Fibroblast of lung (primary cell): ENCODE measurements at regions not wholly inside any gene's neighbourhood (a gene's known extent, or its start where the extent isn't known, plus 50 kb on each side); places are given as distances from the start of the nearest gene placed in this dataset.

Experiments used
- DNase-seq, 2 donors: peaks; one replicate each; pipeline versions ENCODE4 v3.0.0 to v3.0.0-alpha.2; 2010; ENCODE audit warnings: low read depth in 2 of 2
- H2AFZ ChIP-seq: 2 replicates; pipeline ENCODE4 v1.5.1; 2012; ENCODE audit warnings: low read length, control low read depth, inconsistent platforms
- H3K27ac ChIP-seq: 2 replicates; pipeline ENCODE4 v1.5.1; 2011; ENCODE audit warnings: low read length, control low read depth; ENCODE audit not compliant: insufficient read depth
- H3K27me3 ChIP-seq: 2 replicates; pipeline ENCODE4 v1.5.1; 2011; ENCODE audit warnings: mild to moderate bottlenecking, low read length; ENCODE audit not compliant: control insufficient read depth, insufficient read depth
- H3K36me3 ChIP-seq: 2 replicates; pipeline ENCODE4 v1.5.1; 2011; ENCODE audit warnings: low read length; ENCODE audit not compliant: control insufficient read depth, insufficient read depth
- H3K4me1 ChIP-seq: 2 replicates; pipeline ENCODE4 v1.5.1; 2011; ENCODE audit warnings: low read length; ENCODE audit not compliant: control insufficient read depth, insufficient read depth; ENCODE audit errors: extremely low read depth
- H3K4me2 ChIP-seq: 2 replicates; pipeline ENCODE4 v1.5.1; 2011; ENCODE audit warnings: low read length, control low read depth; ENCODE audit not compliant: insufficient read depth; ENCODE audit errors: extremely low read depth
- H3K4me3 ChIP-seq, 4 experiments: fragments of 200-600 bp in 1 of 4; sonication (generic) in 1 of 4; replicated peaks in 1 of 4; 2 replicates each; pipeline ENCODE4 v1.5.1; 2011 to 2016; ENCODE audit warnings: low read length in 4 of 4, low read depth in 3 of 4, mild to moderate bottlenecking in 3 of 4, control low read depth in 2 of 4, inconsistent platforms in 1 of 4, mixed read lengths in 1 of 4; ENCODE audit not compliant: insufficient read depth in 1 of 4; ENCODE audit errors: control extremely low read depth in 1 of 4
- H3K79me2 ChIP-seq: 2 replicates; pipeline ENCODE4 v1.5.1; 2012; ENCODE audit warnings: mild to moderate bottlenecking, low read length, inconsistent platforms; ENCODE audit not compliant: control insufficient read depth, insufficient read depth
- H3K9ac ChIP-seq: 2 replicates; pipeline ENCODE4 v1.5.1; 2011; ENCODE audit warnings: mild to moderate bottlenecking, low read length, control low read depth; ENCODE audit not compliant: insufficient read depth
- H3K9me3 ChIP-seq: 2 replicates; pipeline ENCODE4 v1.5.1; 2012; ENCODE audit warnings: low read depth, low read length; ENCODE audit not compliant: control insufficient read depth, insufficient read depth
- H4K20me1 ChIP-seq: 2 replicates; pipeline ENCODE4 v1.5.1; 2011; ENCODE audit warnings: low read length; ENCODE audit not compliant: control insufficient read depth, insufficient read depth; ENCODE audit errors: extremely low read depth
- CTCF ChIP-seq, 2 donors: IDR thresholded peaks in 1 of 2; conservative IDR thresholded peaks in 1 of 2; 1 replicate in 1 of 2; 2 replicates in 1 of 2; pipeline ENCODE4 v1.5.1; 2011 to 2012; ENCODE audit warnings: low read length in 2 of 2, control low read depth in 1 of 2, inconsistent platforms in 1 of 2, low read depth in 1 of 2, mild to moderate bottlenecking in 1 of 2
- EZH2 ChIP-seq: IDR thresholded peaks from 2 replicates; pipeline ENCODE4 v1.5.1; 2012; ENCODE audit warnings: low read length, control low read depth, mild to moderate bottlenecking; ENCODE audit errors: missing control alignments

GRCh38 chr15:75112278-75112847 lies 89.0 kb downstream of the PPCDC start:
- Histone ChIP-seq H3K36me3 (no peaks in the 10 kb centered on the region), H3K9ac (no peak overlapping the region), H3K27me3 (no peaks in the 10 kb centered on the region), H3K4me2 (no peak overlapping the region), H3K4me3 (no peak overlapping the region), H3K4me1 (peaks cover 9% of the 10 kb centered on the region), H3K27ac (no peak overlapping the region), H3K9me3 (no peaks in the 10 kb centered on the region), H4K20me1 (no peaks in the 10 kb centered on the region), H2AFZ (no peak overlapping the region), H3K79me2 (no peaks in the 10 kb centered on the region)
- TF ChIP-seq CTCF (conservative IDR thresholded peaks at IDR 0.05 in 1 of 2, IDR thresholded peaks at IDR 0.05 in 1 of 2; ENCODE audit: low read depth in 1 of 2, low read length in 2 of 2), result no peak
- TF ChIP-seq EZH2, result no peak
- DNase-seq, result no peak

GRCh38 chr15:75112848-75113492 lies 88.7 kb upstream of the C15orf39 start:
- peaks cover 6% of the 10 kb centered on the region for H3K4me1 ChIP-seq
- H3K9ac ChIP-seq, result no peak overlapping the region
- H3K9me3 ChIP-seq, result no peaks in the 10 kb centered on the region
- no peaks in the 10 kb centered on the region for H4K20me1 ChIP-seq
- H3K27me3 ChIP-seq, result no peaks in the 10 kb centered on the region
- no peak overlapping the region for H2AFZ ChIP-seq
- no peak overlapping the region for H3K27ac ChIP-seq
- no peak for TF ChIP-seq CTCF (conservative IDR thresholded peaks at IDR 0.05 in 1 of 2, IDR thresholded peaks at IDR 0.05 in 1 of 2; ENCODE audit: low read depth in 1 of 2, low read length in 2 of 2)
- no peak for TF ChIP-seq EZH2
- H3K79me2 ChIP-seq, result no peaks in the 10 kb centered on the region
- no peak overlapping the region for H3K4me2 ChIP-seq
- no peak overlapping the region for H3K4me3 ChIP-seq
- no peaks in the 10 kb centered on the region for H3K36me3 ChIP-seq
- no peak for DNase-seq

GRCh38 chr15:75114327-75114726 lies 87.4 kb upstream of the C15orf39 start:
- no peaks in the 10 kb centered on the region for H4K20me1 ChIP-seq
- no peaks in the 10 kb centered on the region for H3K9me3 ChIP-seq

More at GRCh38 chr15:75114327-75114726, 87.4 kb upstream of the C15orf39 start:
- no peak overlapping the region for H3K4me2 ChIP-seq
- no peaks in the 10 kb centered on the region for H3K36me3 ChIP-seq
- no peak for DNase-seq
- no peak overlapping the region for H3K9ac ChIP-seq
- no peak overlapping the region for H3K27ac ChIP-seq
- H3K4me1 ChIP-seq, result no peaks in the 10 kb centered on the region
- H3K27me3 ChIP-seq, result no peaks in the 10 kb centered on the region
- H2AFZ ChIP-seq, result no peak overlapping the region
- H3K4me3 ChIP-seq, result no peak overlapping the region
- TF ChIP-seq EZH2, result no peak
- no peak for TF ChIP-seq CTCF (conservative IDR thresholded peaks at IDR 0.05 in 1 of 2, IDR thresholded peaks at IDR 0.05 in 1 of 2; ENCODE audit: low read depth in 1 of 2, low read length in 2 of 2)
- no peaks in the 10 kb centered on the region for H3K79me2 ChIP-seq
